T-helper 17 cell (primary cell): ENCODE measurements at regions not wholly inside any gene's neighbourhood (a gene's known extent, or its start where the extent isn't known, plus 50 kb on each side); places are given as distances from the start of the nearest gene placed in this dataset.

Source experiments
- ATAC-seq: fragments of 150-1000 bp; cut with Tn5 transposase; 2 replicates; pipeline ENCODE4 v1.10.0; 2021; ENCODE audit warnings: mild to moderate bottlenecking, moderate library complexity
- DNase-seq, 3 donors: peaks; one replicate each; pipeline versions ENCODE4 v3.0.0 to v3.0.0-alpha.2; 2020 to 2021
- H3K9me3 ChIP-seq: one replicate; pipeline ENCODE4 v1.7.0; 2013; ENCODE audit warnings: low read length, mild to moderate bottlenecking; ENCODE audit not compliant: control insufficient read depth, poor library complexity, severe bottlenecking
- H3K27ac Mint-ChIP-seq: one replicate; pipeline ENCODE4 v1.8.0; 2022; ENCODE audit warnings: mild to moderate bottlenecking, moderate library complexity, mixed read lengths
- H3K27me3 Mint-ChIP-seq: one replicate; pipeline ENCODE4 v1.8.0; 2022; ENCODE audit warnings: mixed read lengths
- H3K36me3 Mint-ChIP-seq: one replicate; pipeline ENCODE4 v1.8.0; 2022; ENCODE audit warnings: low read depth, mixed read lengths
- H3K4me1 Mint-ChIP-seq: one replicate; pipeline ENCODE4 v1.8.0; 2022; ENCODE audit warnings: mild to moderate bottlenecking, mixed read lengths
- H3K4me3 Mint-ChIP-seq: one replicate; pipeline ENCODE4 v1.8.0; 2022; ENCODE audit warnings: mild to moderate bottlenecking, moderate library complexity, mixed read lengths

DNA sequence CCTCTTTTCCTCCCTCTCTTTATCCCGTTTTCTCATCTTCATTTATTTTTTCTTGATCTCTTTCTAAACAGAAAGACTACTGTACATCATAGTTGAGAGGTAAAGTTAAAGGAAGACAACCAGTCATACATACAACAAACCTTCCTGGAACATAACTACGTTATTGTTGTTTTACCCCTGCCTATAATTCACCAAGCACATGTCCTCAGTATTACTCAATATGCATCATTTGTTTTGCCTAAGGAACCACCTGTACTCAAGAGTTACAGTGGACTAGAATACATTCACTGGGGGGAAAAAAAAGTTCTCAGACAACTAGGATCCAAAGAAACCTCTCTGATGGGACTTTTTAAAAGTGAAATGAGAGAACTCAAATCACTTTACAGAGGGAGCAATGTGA lies 344.7 kb upstream of the RBMS3 start:
- H3K36me3 Mint-ChIP-seq: no peaks in the 10 kb centered on the region
- no peak overlapping the region for H3K4me3 Mint-ChIP-seq
- H3K27me3 Mint-ChIP-seq: no peaks in the 10 kb centered on the region
- ATAC-seq (no peak), DNase-seq (no peak)
- no peaks in the 10 kb centered on the region for H3K4me1 Mint-ChIP-seq
- H3K27ac Mint-ChIP-seq: no peak overlapping the region
- no peaks in the 10 kb centered on the region for H3K9me3 ChIP-seq

DNA sequence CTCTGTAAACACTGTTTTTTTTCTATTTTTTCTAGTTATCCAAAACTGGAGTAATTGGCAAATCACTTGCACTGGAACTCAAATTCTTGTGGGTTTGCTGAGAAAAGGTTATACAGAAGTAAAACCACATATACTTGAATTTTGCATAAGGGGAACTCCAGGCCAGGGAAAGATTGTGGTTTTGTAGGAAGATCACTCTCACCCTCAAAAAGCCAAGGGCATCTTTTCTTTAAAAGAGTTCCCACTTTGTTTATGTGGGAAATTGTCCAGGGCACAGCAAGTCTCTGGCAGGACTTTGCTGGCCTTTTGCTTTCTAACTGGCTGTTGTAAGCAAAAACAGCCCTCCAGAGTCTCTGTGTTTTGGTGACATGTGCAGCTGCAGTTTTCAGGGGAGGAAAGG lies 340.3 kb upstream of the RBMS3 start:
- DNase-seq (no peak), ATAC-seq (no peak)
- no peaks in the 10 kb centered on the region for H3K9me3 ChIP-seq
- Mint-ChIP-seq H3K4me3 (no peak overlapping the region), H3K36me3 (no peaks in the 10 kb centered on the region), H3K4me1 (no peaks in the 10 kb centered on the region), H3K27me3 (no peaks in the 10 kb centered on the region), H3K27ac (no peak overlapping the region)

DNA sequence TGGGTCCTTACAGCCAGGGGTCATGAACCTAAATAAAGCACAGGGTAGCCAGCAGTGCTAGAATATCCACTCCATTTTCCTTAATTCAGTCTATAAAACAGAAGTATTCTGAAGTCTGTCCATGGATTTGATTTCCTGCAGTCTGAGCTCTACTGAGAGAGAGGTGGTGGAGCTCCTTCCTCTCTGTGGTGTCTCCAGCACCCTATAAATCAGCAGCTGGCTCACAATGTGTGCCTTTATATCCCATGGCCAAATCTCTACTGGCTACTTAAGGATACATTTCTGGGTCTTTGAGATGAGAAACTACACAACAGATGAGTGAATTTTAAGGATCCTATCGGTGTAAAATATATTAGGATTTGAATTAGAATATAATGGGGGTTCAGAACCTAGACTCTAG lies 339.9 kb upstream of the RBMS3 start:
- H3K4me1 Mint-ChIP-seq: no peaks in the 10 kb centered on the region
- no peaks in the 10 kb centered on the region for H3K27me3 Mint-ChIP-seq
- no peak overlapping the region for H3K27ac Mint-ChIP-seq
- ATAC-seq (no peak), DNase-seq (no peak)
- no peaks in the 10 kb centered on the region for H3K36me3 Mint-ChIP-seq
- H3K4me3 Mint-ChIP-seq: no peak overlapping the region
- no peaks in the 10 kb centered on the region for H3K9me3 ChIP-seq

GRCh38 chr3:28947061-28947460 lies 333.8 kb upstream of the RBMS3 start:
- Mint-ChIP-seq H3K27me3 (no peaks in the 10 kb centered on the region), H3K27ac (no peak overlapping the region)
- ATAC-seq: no peak

GRCh38 chr3:28947751-28948150 lies 333.1 kb upstream of the RBMS3 start:
- no peaks in the 10 kb centered on the region for H3K27me3 Mint-ChIP-seq
- H3K9me3 ChIP-seq: no peaks in the 10 kb centered on the region
- DNase-seq (no peak), ATAC-seq (no peak)
- H3K4me3 Mint-ChIP-seq: no peak overlapping the region
- no peaks in the 10 kb centered on the region for H3K36me3 Mint-ChIP-seq
- no peaks in the 10 kb centered on the region for H3K4me1 Mint-ChIP-seq
- no peak overlapping the region for H3K27ac Mint-ChIP-seq

More at GRCh38 chr3:28947061-28947460, 333.8 kb upstream of the RBMS3 start:
- H3K9me3 ChIP-seq: no peaks in the 10 kb centered on the region
- Mint-ChIP-seq H3K4me3 (no peak overlapping the region), H3K36me3 (no peaks in the 10 kb centered on the region), H3K4me1 (no peaks in the 10 kb centered on the region)
- DNase-seq: no peak

DNA sequence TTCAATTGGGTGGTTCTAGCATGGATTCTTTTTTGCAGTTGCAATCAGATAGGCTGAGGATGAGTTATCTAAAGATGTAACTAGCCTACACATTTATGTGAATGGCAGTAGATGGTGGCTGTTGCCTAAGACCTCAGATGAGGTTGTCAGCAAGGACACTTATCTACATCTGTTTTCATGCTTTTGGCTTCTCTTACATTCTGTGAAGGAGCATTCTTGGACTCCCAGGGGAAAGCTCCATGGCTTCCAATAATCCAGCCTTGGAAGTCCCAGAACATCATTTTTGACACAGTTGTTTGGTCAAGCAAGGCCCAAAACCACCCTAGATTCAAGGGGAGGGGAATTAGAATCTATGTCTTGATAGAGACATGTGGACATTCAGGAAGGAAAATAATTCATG lies 332.2 kb upstream of the RBMS3 start:
- H3K4me3 Mint-ChIP-seq: no peak overlapping the region
- ATAC-seq: no peak
- H3K27me3 Mint-ChIP-seq: no peaks in the 10 kb centered on the region
- H3K27ac Mint-ChIP-seq: no peak overlapping the region
- H3K4me1 Mint-ChIP-seq: no peaks in the 10 kb centered on the region
- no peaks in the 10 kb centered on the region for H3K36me3 Mint-ChIP-seq
- no peak for DNase-seq
- H3K9me3 ChIP-seq: no peaks in the 10 kb centered on the region

GRCh38 chr3:28949580-28949979 lies 331.3 kb upstream of the RBMS3 start:
- DNase-seq (no peak), ATAC-seq (no peak)
- no peaks in the 10 kb centered on the region for H3K9me3 ChIP-seq
- no peak overlapping the region for H3K4me3 Mint-ChIP-seq
- H3K36me3 Mint-ChIP-seq: no peaks in the 10 kb centered on the region
- H3K4me1 Mint-ChIP-seq: no peaks in the 10 kb centered on the region
- H3K27ac Mint-ChIP-seq: no peak overlapping the region
- H3K27me3 Mint-ChIP-seq: no peaks in the 10 kb centered on the region

DNA sequence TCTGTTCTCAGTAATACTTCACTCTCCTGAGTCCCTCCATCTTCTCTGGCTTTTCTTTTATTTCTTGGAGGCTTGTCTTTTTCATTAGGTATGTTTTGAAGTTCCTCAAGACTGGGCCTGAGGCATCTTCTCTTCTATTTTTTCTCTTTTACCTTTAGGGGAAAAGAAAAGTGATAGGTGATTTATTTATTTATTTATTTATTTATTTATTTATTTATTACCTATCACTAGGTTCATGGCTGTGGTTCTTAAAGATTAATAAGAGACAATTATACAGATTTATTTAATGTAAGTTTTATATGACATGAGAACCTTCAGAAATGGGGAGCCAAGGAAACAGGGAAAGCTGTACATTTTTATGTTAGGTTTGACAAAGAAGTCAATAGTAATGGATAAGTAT lies 330.3 kb upstream of the RBMS3 start:
- Mint-ChIP-seq H3K4me3 (no peak overlapping the region), H3K27ac (no peak overlapping the region), H3K4me1 (no peaks in the 10 kb centered on the region), H3K36me3 (no peaks in the 10 kb centered on the region), H3K27me3 (no peaks in the 10 kb centered on the region)
- H3K9me3 ChIP-seq: no peaks in the 10 kb centered on the region
- ATAC-seq (no peak), DNase-seq (no peak)

DNA sequence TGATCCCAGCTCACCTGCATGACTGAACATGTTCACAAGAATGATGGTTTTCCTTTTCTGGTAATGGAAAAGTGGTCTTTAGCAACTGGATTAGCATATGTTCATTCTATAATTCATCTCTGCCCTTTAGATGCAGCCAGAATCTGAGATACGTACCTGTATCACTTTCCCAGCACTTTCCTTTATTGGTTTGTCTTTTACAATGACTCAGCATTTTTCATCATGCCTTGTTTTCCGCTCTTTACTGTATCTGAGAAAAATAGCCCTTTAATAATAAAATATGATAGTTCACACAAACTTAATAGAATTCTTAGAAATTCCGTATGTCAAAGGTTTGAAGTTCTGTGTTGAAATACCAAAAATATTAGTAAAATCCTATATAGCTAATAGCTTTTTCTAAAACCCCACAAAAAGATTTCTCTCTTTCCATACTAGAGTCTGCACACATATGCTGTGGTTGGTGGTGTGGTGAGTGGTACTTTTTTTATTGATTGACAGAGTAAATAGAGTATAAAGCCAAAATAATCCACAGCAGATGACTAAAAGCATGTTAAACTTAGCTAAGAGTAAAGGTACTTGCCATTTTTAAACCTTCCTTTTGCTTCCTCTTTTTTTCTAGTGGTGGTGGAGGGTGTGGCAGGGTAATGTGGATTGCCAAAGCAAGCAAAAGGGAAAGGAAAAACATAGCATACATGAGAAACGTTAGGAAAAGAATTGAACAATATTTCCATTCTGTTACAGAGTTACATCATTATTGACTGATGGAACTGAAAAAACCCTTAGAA lies 328.9 kb upstream of the RBMS3 start:
- no peaks in the 10 kb centered on the region for H3K4me1 Mint-ChIP-seq
- DNase-seq: no peak
- no peak for ATAC-seq
- H3K36me3 Mint-ChIP-seq: no peaks in the 10 kb centered on the region
- H3K27ac Mint-ChIP-seq: no peak overlapping the region
- no peaks in the 10 kb centered on the region for H3K27me3 Mint-ChIP-seq
- H3K4me3 Mint-ChIP-seq: no peak overlapping the region
- no peaks in the 10 kb centered on the region for H3K9me3 ChIP-seq

GRCh38 chr3:28958656-28959055 lies 322.2 kb upstream of the RBMS3 start:
- no peaks in the 10 kb centered on the region for H3K9me3 ChIP-seq
- no peak overlapping the region for H3K4me3 Mint-ChIP-seq
- no peak for ATAC-seq

DNA sequence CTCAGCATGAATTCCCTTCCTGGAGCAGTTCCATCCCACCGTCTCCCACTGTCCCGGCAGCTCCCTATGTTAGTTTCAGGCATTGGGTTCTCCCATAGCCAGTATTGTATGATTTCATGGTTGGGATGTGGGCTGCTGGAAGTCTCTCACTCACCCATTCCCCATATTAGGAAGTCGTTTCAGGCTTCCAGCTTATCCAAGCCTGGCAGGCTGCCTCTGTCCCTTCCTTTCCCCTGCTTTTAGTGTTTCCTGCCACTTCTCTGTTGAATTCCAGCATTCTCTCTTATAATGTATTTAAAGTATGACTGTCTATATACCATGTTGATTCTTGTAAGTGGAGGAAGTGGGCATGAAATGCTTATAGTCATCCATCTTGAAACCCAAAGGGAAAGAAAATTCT lies 309.7 kb upstream of the RBMS3 start:
- Mint-ChIP-seq H3K4me3 (no peak overlapping the region), H3K27ac (no peak overlapping the region), H3K4me1 (no peaks in the 10 kb centered on the region), H3K36me3 (no peaks in the 10 kb centered on the region), H3K27me3 (no peaks in the 10 kb centered on the region)
- no peak for ATAC-seq
- peaks cover 4% of the 10 kb centered on the region for H3K9me3 ChIP-seq
- DNase-seq: no peak

More at GRCh38 chr3:28958656-28959055, 322.2 kb upstream of the RBMS3 start:
- no peak for DNase-seq
- Mint-ChIP-seq H3K27ac (no peak overlapping the region), H3K36me3 (no peaks in the 10 kb centered on the region), H3K4me1 (no peaks in the 10 kb centered on the region), H3K27me3 (no peaks in the 10 kb centered on the region)

GRCh38 chr3:28972921-28973320 lies 307.9 kb upstream of the RBMS3 start:
- H3K36me3 Mint-ChIP-seq: no peaks in the 10 kb centered on the region
- H3K4me1 Mint-ChIP-seq: no peaks in the 10 kb centered on the region
- no peak for ATAC-seq
- no peak overlapping the region for H3K4me3 Mint-ChIP-seq
- H3K27ac Mint-ChIP-seq: no peak overlapping the region
- no peaks in the 10 kb centered on the region for H3K27me3 Mint-ChIP-seq
- DNase-seq: no peak
- peaks cover 4% of the 10 kb centered on the region for H3K9me3 ChIP-seq

DNA sequence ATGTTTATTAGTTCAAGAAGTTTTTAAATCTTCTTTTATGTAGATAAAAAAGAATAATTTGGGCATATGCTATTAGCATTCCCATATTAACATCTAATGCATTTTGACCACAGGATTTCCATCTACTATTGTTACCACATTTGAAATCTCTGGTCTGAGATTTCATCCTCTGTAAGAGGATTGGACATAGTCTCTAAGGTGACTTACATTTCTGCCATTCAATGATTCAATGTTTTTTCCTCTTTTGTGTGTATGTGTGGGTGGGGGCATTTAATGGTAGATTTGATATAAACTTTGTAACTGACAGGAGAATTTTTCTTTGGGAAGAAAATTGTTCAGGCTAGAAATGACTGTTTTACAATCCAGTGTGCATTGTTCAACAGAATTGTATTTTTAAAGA lies 307.3 kb upstream of the RBMS3 start:
- no peaks in the 10 kb centered on the region for H3K4me1 Mint-ChIP-seq
- ATAC-seq (no peak), DNase-seq (no peak)
- H3K27me3 Mint-ChIP-seq: no peaks in the 10 kb centered on the region
- H3K4me3 Mint-ChIP-seq: no peak overlapping the region
- H3K9me3 ChIP-seq: peaks cover 4% of the 10 kb centered on the region
- H3K27ac Mint-ChIP-seq: no peak overlapping the region
- H3K36me3 Mint-ChIP-seq: no peaks in the 10 kb centered on the region

- no peaks in the 10 kb centered on the region for H3K4me1 Mint-ChIP-seq
- H3K36me3 Mint-ChIP-seq: no peaks in the 10 kb centered on the region
- no peak for ATAC-seq
- no peak overlapping the region for H3K27ac Mint-ChIP-seq
- no peak for DNase-seq
- H3K4me3 Mint-ChIP-seq: no peak overlapping the region
- no peaks in the 10 kb centered on the region for H3K27me3 Mint-ChIP-seq
- no peaks in the 10 kb centered on the region for H3K9me3 ChIP-seq
Observed at GRCh38 chr3:28978092-28978491, 302.8 kb upstream of the RBMS3 start.
